Activated T-helper 1 cell treated with anti-CD3 and anti-CD28 coated beads, Interleukin-12 subunit alpha, Interleukin-12 subunit beta, Interleukin-2, Interleukin-4 antibody, amounts not matched to agents 30 ng/mL and 10 ng/mL and 1 ng/mL, durations not matched to agents 14 hours and 24 hours and 36 hours (primary cell): ENCODE measurements at regions not wholly inside any gene's neighbourhood (a gene's known extent, or its start where the extent isn't known, plus 50 kb on each side); places are given as distances from the start of the nearest gene placed in this dataset.
"Not testable (repeated sequence)": the region's sequence is repeated elsewhere in the genome, so short reads cannot be mapped to it uniquely, and the experiment has no call there.

Experiments
- DNase-seq: peaks from one replicate; pipeline ENCODE4 v3.0.0; 2021; ENCODE audit warnings: low spot score
- H3K27ac Mint-ChIP-seq: one replicate; pipeline ENCODE4 v1.8.0; 2021; ENCODE audit warnings: mild to moderate bottlenecking, mixed read lengths
- H3K27me3 Mint-ChIP-seq: one replicate; pipeline ENCODE4 v1.8.0; 2022; ENCODE audit warnings: mild to moderate bottlenecking, moderate library complexity, mixed read lengths; ENCODE audit not compliant: insufficient read depth
- H3K36me3 Mint-ChIP-seq: one replicate; pipeline ENCODE4 v1.8.0; 2021; ENCODE audit warnings: low read depth, mixed read lengths
- H3K4me1 Mint-ChIP-seq: one replicate; pipeline ENCODE4 v1.8.0; 2021; ENCODE audit warnings: low read depth, mixed read lengths
- H3K4me3 Mint-ChIP-seq: one replicate; pipeline ENCODE4 v1.8.0; 2021; ENCODE audit warnings: mild to moderate bottlenecking, moderate library complexity, mixed read lengths
- H3K9me3 Mint-ChIP-seq: one replicate; pipeline ENCODE4 v1.8.0; 2021; ENCODE audit warnings: mixed read lengths
- intact Hi-C: fragments of 100-400 bp; cut with micrococcal nuclease; formaldehyde crosslinking; loops from one replicate; pipeline ENCODE4 v1.15.1; 2024

DNA sequence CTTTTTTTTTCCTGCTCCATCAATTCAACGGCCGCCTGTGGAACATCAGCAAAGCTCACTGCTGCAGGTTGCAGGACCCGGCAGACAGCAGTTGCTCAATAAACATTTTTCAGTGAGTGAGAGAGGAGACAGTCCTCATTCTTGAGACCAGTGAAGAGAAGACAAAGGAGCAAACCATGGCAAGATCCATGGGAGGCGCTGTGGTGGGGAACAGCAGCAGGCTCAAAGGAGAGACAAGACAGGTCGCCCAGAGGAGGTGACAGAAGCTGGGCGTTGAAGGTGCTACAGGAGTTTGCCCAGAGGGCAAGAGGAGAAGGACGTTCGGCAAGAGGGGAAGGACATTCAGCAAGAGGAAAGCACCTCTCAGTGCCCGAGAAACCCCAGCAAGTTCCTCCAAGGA lies 74.5 kb upstream of the FGFR2 start:
- Mint-ChIP-seq H3K36me3 (no peaks in the 10 kb centered on the region), H3K9me3 (no peaks in the 10 kb centered on the region), H3K27me3 (no peaks in the 10 kb centered on the region), H3K27ac (no peak overlapping the region), H3K4me1 (no peaks in the 10 kb centered on the region), H3K4me3 (no peak overlapping the region)
- no peak for DNase-seq
- intact Hi-C loops: loop anchor here (5.0 kb wide), 1 partner anchor 955 kb away; no protein-coding TSS in a partner anchor

DNA sequence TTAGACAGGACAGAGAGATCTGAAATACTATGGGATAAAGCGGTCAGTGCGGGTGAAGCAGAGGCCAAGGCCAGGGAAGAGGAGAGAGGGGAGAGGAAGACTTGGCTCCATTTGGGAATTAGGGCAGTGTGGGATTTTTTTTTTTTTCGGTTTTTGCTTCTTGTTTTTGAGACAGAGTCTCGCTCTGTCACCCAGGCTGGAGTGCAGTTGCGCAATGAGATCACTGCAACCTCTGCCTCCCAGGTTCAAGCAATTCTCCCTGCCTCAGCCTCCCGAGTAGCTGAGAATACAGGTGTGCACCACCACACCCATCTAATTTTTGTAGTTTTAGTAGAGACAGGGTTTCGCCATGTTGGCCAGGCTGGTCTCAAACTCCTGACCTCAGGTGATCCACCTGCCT lies 71.6 kb upstream of the FGFR2 start:
- intact Hi-C loops: loop anchor here (5.0 kb wide), 1 partner anchor 953 kb away; no protein-coding TSS in a partner anchor
- H3K27ac Mint-ChIP-seq, H3K9me3 Mint-ChIP-seq, H3K27me3 Mint-ChIP-seq, DNase-seq, H3K4me3 Mint-ChIP-seq, H3K36me3 Mint-ChIP-seq, H3K4me1 Mint-ChIP-seq: not testable (repeated sequence)

DNA sequence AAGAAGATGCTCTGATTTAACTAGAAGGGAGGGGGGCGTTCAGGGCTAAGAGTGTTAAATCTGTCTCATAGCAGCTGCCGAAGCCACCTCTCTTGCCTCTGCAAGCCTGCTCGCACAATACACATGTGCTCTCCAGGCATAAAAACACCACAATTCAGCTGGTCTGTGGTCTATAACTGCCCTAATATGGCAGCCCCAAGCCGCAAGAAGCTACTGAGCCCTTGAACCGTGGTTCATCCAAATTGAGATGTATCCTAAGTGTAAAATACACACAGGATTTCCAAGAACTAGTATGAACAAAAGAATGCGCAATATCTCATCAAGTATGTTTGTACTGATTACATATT lies 70.8 kb upstream of the FGFR2 start:
- Mint-ChIP-seq H3K4me1 (no peaks in the 10 kb centered on the region), H3K27me3 (no peaks in the 10 kb centered on the region), H3K36me3 (no peaks in the 10 kb centered on the region), H3K9me3 (no peaks in the 10 kb centered on the region), H3K27ac (no peak overlapping the region), H3K4me3 (no peak overlapping the region)
- no peak for DNase-seq
- intact Hi-C loops: no loop called here

DNA sequence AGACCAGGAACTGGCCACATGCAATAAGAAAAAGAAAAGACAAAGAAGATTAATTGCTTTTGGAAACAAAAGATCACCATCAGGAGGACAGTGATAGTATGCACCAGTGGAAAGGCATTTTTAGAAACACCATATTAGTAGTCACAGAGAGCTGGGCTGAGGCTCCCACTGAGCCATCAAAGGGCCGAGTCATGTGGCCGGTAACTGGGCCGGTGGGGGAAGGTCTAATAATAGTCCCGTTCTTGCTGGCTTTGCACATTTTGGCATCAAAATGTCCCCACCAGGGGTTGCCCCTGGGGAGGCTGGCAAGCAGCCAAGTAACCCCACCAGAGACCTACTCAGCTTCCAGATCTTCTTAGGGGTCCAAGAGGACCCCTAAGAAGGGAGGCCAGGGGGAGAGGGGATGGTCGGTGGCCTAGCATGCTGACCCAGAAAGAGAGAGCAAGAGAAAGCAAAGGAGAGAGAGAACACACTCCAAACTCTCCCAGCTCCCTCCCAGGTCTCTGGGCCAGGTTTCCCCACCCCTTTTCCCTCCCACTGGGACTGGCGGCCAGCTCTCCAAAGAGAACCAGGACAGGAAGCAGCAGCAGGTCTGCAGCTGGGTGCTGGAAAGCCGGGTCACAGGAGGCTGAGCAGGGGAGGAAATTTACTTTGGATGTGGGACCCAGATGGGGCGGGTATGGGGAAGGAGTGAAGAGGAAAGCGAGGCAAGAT lies 70.2 kb upstream of the FGFR2 start:
- Mint-ChIP-seq H3K9me3 (no peaks in the 10 kb centered on the region), H3K36me3 (no peaks in the 10 kb centered on the region), H3K27ac (no peak overlapping the region), H3K27me3 (no peaks in the 10 kb centered on the region), H3K4me3 (no peak overlapping the region), H3K4me1 (no peaks in the 10 kb centered on the region)
- intact Hi-C loops: no loop called here
- no peak for DNase-seq

DNA sequence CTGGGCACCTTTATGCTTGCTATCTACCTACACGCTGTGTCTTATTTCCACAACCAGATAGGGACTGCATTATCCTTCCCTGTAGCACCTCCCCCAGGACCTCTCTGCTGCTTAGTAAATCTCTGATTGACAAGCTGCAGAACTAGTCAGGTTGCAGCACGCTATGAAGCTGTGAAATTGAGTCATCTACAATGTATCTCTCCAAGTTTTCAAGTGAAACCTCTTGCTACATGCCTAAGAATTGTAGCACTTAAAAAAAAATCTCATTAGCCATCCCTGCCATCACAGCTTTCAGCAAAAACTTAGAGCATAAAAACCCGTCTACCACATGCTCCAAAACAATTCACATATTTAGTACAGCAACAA lies 69.7 kb upstream of the FGFR2 start:
- no peak overlapping the region for H3K4me3 Mint-ChIP-seq
- H3K27ac Mint-ChIP-seq: no peak overlapping the region
- H3K4me1 Mint-ChIP-seq: no peaks in the 10 kb centered on the region
- no peak for DNase-seq
- H3K27me3 Mint-ChIP-seq: no peaks in the 10 kb centered on the region
- no peaks in the 10 kb centered on the region for H3K36me3 Mint-ChIP-seq
- intact Hi-C loops: no loop called here
- no peaks in the 10 kb centered on the region for H3K9me3 Mint-ChIP-seq

DNA sequence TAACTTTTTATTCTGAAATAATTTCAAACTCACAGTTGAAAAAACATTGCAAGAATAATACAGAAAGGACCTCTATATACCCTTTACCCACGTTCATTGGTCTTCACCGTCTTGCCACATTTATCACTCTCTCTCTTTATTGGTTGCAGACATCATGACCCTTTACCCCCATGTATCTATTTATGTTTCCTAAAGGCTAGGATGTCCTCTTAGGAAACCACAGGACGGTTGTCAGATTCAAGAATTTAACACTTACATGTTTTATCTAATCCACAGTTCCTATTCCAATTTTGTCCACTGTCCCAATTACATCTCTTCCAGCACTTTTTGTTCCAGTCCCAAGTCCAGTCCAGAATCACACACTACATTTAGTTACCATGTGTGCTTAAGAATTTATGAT lies 67.6 kb upstream of the FGFR2 start:
- no peak for DNase-seq
- Mint-ChIP-seq H3K36me3 (no peaks in the 10 kb centered on the region), H3K27ac (no peak overlapping the region), H3K4me1 (no peaks in the 10 kb centered on the region), H3K9me3 (no peaks in the 10 kb centered on the region), H3K4me3 (no peak overlapping the region), H3K27me3 (no peaks in the 10 kb centered on the region)
- intact Hi-C loops: no loop called here

DNA sequence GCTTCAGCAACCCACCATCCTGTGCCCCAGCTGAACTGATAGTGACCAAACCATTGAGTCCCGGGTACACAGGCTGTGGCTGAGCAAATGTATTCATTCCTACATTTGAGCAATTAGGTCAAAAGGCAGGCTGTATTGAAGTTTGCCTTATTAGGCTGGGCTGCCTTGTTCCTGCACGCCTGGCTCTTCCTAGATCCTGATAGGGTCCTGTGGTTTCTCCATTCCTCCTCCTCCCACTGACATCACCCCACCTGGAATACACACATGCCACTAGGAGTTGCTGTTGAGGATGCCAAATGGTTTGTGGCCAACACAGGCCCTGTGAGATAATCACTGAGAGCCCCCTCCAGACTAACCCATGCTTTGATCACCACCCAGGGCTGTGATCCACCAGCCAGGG lies 66.4 kb upstream of the FGFR2 start:
- intact Hi-C loops: no loop called here
- no peak for DNase-seq
- Mint-ChIP-seq H3K4me3 (no peak overlapping the region), H3K27me3 (no peaks in the 10 kb centered on the region), H3K27ac (no peak overlapping the region), H3K4me1 (no peaks in the 10 kb centered on the region), H3K36me3 (no peaks in the 10 kb centered on the region), H3K9me3 (no peaks in the 10 kb centered on the region)

DNA sequence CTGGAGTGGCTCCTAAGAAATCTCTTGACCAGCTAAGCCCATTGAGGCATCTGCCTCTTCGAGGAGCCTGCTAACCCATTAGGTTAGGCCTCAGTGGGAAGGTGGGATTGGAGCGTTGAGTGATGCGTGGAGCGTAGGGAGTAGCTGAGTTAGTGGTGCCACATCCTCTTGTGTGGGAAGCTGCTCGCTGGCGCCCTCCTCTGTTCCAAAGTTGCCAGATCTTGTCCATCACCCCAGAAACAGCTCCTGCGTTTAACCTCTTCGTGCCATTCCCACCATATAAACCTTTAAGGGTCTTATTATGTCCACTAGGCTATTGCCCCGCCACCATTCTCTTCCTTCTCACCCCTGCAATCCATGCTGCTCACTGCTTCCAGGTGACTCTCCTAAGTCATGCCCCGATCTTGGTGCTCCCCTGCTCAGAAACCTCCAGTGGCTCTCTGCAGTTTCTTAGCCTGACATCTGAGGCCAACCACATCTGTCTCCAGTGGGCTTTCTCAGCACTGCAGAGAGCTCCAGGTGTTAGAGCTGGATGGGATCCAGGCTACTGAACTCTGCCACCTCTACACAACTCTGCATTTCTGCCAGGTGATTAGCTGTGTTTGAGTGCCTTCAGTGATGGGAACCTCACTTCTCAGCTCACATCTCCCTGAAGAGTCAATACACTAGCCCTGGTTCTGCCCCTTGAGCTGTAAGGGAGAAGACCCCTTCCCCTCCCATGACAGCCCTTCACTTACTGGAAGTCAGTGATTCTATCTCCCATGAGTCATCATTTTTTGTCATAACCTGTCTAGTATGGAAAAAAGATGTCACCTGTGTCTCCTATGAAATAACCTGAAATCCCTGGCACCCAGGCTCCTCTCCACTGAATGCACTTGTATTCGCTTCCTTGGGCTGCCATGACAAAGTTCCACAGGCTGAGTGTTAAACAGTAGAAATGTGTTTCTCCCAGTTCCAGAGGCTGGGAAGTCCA lies 65.0 kb upstream of the FGFR2 start:
- DNase-seq: no peak
- Mint-ChIP-seq H3K36me3 (no peaks in the 10 kb centered on the region), H3K4me3 (no peak overlapping the region), H3K27me3 (no peaks in the 10 kb centered on the region), H3K4me1 (no peaks in the 10 kb centered on the region), H3K9me3 (no peaks in the 10 kb centered on the region), H3K27ac (no peak overlapping the region)
- intact Hi-C loops: no loop called here

DNA sequence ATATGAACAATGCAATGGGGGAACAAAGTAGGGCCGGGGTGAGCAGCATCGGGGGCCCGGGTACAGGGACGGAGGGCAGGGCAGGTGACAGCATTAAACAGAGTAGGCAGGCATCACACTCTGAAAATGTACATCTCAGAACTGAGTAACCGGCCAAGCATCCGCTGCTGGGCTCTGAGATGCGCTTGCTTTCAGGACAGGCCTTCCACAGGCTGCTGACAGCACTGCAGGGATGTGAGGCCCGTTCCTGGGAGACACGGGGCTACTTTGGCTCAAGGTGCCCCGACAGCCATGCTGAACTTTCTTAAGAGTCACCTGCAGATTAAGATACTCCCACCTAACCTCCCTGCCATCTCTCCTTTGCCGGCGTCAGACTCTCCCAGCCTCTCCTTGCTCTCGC lies 64.3 kb upstream of the FGFR2 start:
- no peaks in the 10 kb centered on the region for H3K36me3 Mint-ChIP-seq
- no peak for DNase-seq

DNA sequence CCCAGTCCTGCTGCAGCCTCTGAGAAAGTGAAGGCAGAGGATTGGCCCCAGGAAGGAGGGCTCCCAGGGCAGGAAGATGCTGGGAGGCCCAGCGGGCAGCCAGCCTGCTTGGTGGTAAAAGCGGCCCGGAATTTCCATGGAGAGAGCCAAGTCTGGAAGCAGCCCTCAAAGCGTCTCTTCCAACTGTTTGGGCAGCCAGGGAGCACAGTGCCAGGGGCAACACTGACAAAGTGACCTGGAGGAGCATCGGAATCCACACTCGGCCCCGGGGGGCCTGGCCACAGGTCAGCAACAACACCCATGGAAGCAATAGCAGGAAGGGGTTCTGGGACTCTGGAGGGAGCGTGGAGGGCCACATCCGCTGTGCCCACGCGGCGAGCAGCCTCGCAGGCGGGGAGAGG lies 63.2 kb upstream of the FGFR2 start:
- no peaks in the 10 kb centered on the region for H3K4me1 Mint-ChIP-seq
- DNase-seq: no peak
- H3K27ac Mint-ChIP-seq: no peak overlapping the region
- H3K36me3 Mint-ChIP-seq: no peaks in the 10 kb centered on the region
- H3K27me3 Mint-ChIP-seq: no peaks in the 10 kb centered on the region
- no peak overlapping the region for H3K4me3 Mint-ChIP-seq
- H3K9me3 Mint-ChIP-seq: no peaks in the 10 kb centered on the region
- intact Hi-C loops: no loop called here

More for the DNA sequence above, 64.3 kb upstream of the FGFR2 start:
- no peaks in the 10 kb centered on the region for H3K4me1 Mint-ChIP-seq
- no peak overlapping the region for H3K4me3 Mint-ChIP-seq
- H3K27ac Mint-ChIP-seq: no peak overlapping the region
- no peaks in the 10 kb centered on the region for H3K9me3 Mint-ChIP-seq
- intact Hi-C loops: no loop called here
- H3K27me3 Mint-ChIP-seq: no peaks in the 10 kb centered on the region

DNA sequence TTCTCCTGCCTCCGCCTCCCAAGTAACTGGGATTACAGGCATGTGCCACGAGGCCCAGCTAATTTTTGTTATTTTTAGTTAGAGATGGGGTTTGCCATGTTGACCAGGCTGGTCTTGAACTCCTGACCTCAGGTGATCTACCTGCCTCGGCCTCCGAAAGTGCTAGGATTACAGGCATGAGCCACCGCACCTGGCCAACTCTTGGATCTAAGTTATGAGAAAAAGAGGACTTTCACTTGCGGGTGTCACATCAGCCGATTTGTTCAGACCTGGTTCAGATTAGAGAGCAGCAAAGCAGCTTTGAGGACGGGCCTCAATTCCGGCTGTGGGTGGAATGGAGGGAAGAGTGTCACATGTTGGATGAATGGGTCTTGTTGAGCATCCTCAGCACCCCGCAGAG lies 61.0 kb upstream of the FGFR2 start:
- Mint-ChIP-seq H3K27me3 (no peaks in the 10 kb centered on the region), H3K4me1 (no peaks in the 10 kb centered on the region), H3K36me3 (no peaks in the 10 kb centered on the region), H3K4me3 (no peak overlapping the region), H3K27ac (no peak overlapping the region), H3K9me3 (no peaks in the 10 kb centered on the region)
- intact Hi-C loops: no loop called here
- DNase-seq: no peak

DNA sequence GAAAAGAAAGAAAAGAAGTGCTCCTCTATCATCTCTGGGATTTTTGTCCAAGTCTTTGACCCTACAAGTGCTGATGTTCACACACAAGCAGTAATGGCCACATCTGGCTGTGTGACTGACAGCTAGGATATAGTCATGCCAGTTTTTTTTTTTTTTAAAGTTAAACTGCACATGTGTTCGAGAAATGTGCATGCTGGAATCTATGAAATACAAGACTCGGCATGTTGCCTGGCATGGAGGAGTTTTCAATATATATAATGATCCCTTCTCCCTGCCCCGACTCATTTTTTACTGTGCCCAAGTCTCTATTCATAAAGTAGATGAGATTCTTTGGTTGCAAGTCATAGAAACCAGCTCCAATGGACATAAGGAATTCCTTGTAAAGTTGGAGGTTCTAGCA lies 60.4 kb upstream of the FGFR2 start:
- no peak overlapping the region for H3K27ac Mint-ChIP-seq
- no peaks in the 10 kb centered on the region for H3K36me3 Mint-ChIP-seq
- H3K9me3 Mint-ChIP-seq: no peaks in the 10 kb centered on the region
- no peak for DNase-seq
- intact Hi-C loops: no loop called here
- no peaks in the 10 kb centered on the region for H3K4me1 Mint-ChIP-seq
- no peaks in the 10 kb centered on the region for H3K27me3 Mint-ChIP-seq
- no peak overlapping the region for H3K4me3 Mint-ChIP-seq

DNA sequence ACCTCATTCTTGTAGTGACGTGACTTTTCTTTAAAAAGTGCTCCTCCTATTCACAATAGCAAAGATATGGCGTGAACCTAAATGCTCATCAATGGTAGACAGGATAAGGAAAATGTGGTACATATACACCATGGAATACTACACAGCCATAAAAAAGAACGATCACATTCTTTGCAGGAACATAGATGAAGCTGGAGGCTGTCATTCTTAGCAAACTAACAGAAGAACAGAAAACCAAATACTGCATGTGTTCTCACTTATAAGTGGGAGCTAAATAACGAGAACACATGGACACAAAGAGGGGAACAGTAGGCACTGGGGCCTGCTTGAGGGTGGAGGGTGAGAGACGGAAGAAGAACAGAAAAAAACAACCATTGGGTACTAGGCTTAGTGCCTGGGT lies 59.9 kb upstream of the FGFR2 start:
- DNase-seq: no peak
- Mint-ChIP-seq H3K36me3 (no peaks in the 10 kb centered on the region), H3K27me3 (no peaks in the 10 kb centered on the region), H3K9me3 (no peaks in the 10 kb centered on the region), H3K4me1 (no peaks in the 10 kb centered on the region), H3K27ac (no peak overlapping the region), H3K4me3 (no peak overlapping the region)
- intact Hi-C loops: no loop called here
